ENCODE measurements at regions not wholly inside any gene's neighbourhood (a gene's known extent, or its start where the extent isn't known, plus 50 kb on each side); places are given as distances from the start of the nearest gene placed in this dataset.

- TF ChIP-seq CTCF (IDR thresholded peaks at IDR 0.05) (no peak), POLR2A (IDR thresholded peaks at IDR 0.05) (no peak)
Observed at GRCh38 chr2:40844353-40845277, 392.7 kb upstream of the SLC8A1 start.

Measured in esophagus squamous epithelium (tissue), 4 donors.